Smooth muscle cell of the brain vasculature (primary cell): ENCODE measurements at regions not wholly inside any gene's neighbourhood (a gene's known extent, or its start where the extent isn't known, plus 50 kb on each side); places are given as distances from the start of the nearest gene placed in this dataset.

Experiments
- DNase-seq: peaks from one replicate; pipeline ENCODE4 v3.0.0-alpha.2; 2012; ENCODE audit warnings: low read depth, low spot score

- no peak for DNase-seq
These were observed 180.2 kb upstream of the SMC2 start for GRCh38 chr9:103913899-103914298.

GRCh38 chr9:103919605-103920209 is 174.4 kb upstream of the SMC2 start:
- no peak for DNase-seq

GRCh38 chr9:103928442-103928841 is 165.7 kb upstream of the SMC2 start:
- DNase-seq = no peak

DNA sequence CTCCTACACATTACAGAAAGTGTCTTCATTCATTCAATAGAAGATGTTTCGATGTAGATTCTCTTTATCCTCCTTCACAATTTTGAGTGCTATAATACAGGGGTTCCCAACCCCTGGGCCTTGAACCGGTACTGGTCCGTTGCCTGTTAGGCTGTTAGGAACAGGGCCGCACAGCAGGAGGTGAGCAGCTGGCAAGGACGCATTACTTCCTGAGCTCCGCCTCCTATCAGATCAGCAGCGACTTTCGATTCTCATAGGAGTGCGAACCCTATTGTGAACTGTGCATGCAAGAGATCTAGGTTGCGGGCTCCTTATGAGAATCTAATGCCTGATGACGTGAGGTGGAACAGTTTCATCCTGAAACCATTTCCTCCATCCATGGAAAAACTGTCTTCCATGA is 153.0 kb upstream of the SMC2 start:
- DNase-seq = no peak

DNA sequence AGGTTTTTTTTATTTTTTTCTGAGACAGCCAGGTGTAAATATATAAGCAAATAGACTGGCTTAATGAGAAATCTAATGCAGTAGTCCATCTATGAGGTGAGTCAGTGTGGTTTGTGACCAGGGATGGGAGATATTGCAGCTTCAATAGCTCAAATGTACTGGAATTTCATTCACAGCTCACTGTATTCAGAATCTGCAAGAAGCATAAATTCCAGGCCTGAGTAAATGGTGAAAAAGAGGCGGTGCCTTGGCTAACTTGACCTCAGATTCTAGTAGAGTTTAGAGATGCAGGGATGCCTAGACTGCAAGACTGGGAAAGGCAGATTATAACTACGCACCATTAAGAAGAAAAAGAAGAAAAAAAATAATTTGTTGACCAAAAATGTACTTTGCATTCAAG is 151.9 kb upstream of the SMC2 start:
- DNase-seq = no peak

DNA sequence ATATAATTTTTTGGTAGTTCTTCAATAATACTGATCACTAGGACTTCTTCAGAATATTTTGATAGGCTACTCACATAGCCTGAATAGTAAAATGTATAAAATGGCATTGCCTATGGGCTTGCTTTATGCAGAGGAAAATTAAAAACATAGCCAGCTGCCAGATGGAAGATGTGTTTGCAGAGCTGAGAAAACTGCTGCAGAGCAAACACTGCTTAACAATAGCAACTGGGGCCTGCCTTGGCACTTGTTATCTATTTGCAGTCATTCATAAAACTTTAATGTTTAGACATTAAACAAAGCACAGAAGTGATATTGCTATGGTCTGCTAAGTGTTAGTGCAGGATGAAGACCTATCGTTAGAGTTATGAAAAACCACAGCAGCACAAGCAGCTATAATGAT is 151.5 kb upstream of the SMC2 start:
- DNase-seq = no peak

GRCh38 chr9:103949096-103949495 is 145.0 kb upstream of the SMC2 start:
- DNase-seq = no peak

GRCh38 chr9:103977163-103977562 is 116.9 kb upstream of the SMC2 start:
- no peak for DNase-seq

- DNase-seq = no peak
These were observed 115.7 kb upstream of the SMC2 start for GRCh38 chr9:103978396-103978795.

DNA sequence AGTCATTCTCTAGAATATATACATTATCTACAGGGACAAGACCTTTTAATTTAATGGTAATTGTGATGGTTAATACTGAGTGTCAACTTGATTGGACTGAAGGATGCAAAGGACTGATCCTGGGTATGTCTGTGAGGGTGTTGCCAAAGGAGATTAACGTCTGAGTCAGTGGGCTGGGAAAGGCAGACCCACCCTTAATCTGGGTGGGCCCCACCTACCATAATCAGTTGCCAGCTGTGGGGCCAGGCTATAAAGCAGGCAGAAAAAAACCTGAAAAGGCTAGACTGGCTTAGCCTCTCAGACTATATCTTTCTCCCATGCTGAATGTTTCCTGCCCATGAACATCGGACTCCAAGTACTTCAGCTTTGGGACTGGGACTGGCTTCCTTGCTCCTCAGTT is 112.2 kb upstream of the SMC2 start:
- no peak for DNase-seq

- DNase-seq = no peak
These were observed 109.0 kb upstream of the SMC2 start for GRCh38 chr9:103985077-103985476.

DNA sequence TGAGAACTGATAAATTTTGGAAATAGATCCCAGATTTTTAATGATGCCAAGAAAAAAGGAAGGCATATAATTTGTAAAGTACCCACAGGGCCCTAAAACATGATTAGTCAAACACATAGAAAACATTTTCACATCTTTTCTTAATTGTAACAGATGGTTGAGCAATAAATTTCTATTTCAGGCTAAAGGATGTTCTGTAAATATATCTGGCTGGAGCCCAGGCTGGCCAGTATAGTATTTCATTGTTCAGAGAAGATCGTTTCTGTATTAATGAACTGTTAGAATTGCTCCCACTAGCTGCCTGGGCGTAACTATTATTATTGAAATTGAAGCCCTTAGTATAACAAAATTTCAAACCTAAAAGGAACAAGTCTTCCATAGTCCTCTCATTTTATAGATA is 105.3 kb upstream of the SMC2 start:
- DNase-seq = no peak

DNA sequence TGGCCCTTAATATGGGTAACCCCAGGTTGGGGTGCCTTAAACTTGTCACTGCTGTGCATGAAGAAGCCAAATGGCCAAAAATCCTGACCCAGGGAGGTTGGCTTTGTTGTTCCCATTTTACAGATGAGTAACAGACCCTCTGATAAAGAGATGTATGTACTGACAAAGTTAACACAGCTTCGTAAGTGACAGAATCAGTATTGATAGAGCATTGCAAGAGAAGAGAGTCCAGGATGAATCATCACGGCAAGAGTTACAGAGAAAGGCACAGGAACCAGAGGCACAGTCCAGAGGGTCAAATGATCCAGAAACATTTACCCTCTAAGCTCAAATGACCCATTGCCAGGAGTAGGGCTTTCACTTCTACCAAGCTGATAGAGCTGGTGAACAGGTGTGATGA is 103.8 kb upstream of the SMC2 start:
- no peak for DNase-seq

- DNase-seq = no peak
These were observed 103.1 kb upstream of the SMC2 start for GRCh38 chr9:103991001-103991400.

DNA sequence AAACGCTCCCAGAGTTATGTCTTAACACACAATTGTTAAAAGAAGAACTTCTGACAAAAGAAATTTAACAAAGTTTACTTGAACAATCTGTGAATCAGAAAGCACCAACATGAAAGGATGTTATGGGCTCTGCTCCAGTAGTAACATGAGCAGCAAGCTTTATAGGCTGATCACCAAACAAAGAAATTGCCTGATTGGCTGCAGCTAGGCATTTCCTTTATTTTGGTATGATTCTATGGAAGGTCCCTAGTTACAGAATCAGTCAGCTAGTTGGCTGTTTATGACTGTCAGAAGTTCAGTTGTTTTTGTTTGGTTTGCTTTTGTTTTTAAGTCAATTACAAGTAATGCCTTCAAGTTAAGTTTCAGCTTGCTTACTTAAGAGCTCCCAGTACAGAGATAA is 102.4 kb upstream of the SMC2 start:
- no peak for DNase-seq

- no peak for DNase-seq
These were observed 101.0 kb upstream of the SMC2 start for GRCh38 chr9:103992938-103993579.

DNA sequence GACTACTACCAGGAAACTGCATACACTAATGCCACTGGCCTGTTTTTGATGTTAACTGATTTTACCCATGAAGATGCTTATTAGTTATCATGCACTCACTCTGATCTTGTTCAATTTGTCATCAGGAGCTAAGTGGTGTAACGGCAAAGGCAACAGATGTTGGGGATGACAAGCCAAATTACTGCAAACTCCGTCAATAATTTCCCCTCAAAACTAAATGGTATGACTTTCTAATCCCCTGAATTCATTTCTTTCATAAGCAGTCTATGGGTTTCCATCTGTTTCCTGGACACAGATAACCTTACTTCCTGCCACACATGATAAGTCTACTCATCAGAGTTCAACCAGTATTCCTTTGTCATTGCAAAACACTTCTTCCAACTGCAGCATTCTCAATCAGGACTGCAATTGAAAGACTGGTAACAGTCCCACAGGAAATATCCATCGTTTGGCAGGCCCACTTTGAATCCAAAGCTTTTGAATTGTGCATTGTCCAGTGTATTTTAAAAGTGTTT is 96.2 kb upstream of the SMC2 start:
- DNase-seq = no peak

GRCh38 chr9:103999375-104000062 is 94.6 kb upstream of the SMC2 start:
- DNase-seq = no peak

GRCh38 chr9:104009826-104010225 is 84.3 kb upstream of the SMC2 start:
- DNase-seq = no peak

DNA sequence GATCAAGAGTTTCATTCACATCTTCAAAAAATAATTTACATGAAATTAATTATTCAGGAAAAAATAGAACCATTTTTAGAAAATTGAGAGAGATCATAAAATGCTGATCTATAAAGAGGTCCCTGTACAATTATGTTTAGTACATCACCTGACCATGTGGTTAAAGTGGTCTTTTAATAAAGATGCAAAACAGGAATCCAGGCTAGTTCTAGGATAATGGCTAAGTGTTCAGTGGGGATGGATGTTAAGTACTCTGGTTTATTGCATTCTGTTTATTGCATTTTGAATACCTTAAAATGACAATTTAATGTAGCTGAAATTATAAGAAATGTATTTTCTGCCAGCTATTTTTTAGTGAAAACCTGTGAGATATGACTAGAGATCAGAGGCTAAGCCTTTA is 72.0 kb upstream of the SMC2 start:
- no peak for DNase-seq

DNA sequence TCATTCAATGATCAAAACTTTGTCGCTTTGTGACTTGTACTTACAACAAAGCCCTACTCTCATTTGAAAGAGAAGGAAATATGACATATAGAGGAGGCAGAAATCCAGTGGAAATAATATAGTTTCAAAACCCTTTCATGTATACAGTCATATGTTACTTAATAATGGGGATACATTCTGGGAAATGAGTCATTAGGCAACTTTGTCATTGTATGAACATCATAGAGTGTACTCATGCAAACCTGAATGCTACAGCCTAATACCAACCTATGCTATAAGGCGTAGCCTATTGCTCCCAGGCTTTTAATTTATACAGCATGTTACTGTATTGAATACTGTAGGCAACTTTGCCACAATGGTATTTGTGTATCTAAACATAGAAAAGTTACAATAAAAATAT is 69.0 kb upstream of the SMC2 start:
- DNase-seq = no peak

- no peak for DNase-seq
These were observed 68.2 kb upstream of the SMC2 start for GRCh38 chr9:104025945-104026344.

DNA sequence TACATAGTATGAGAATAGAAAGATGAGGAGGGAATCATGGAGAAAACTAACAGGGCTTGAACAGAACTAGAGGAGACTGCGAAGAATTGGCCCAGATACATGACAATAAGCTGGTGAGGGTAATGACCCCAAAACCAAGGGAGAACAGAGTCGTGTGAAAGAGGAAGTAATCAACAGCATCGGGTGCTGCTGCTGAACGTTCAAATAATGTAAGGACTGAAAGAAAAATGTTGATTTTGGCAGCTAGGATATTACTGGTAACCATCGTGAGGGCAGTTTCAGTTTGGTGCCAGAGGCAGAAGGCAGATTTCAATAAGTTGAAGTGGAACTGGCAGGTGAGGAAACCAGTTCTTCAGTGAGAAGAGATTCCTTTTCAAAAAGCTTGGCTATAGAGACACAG is 66.8 kb upstream of the SMC2 start:
- DNase-seq = no peak
